GM15510 (cell line): ENCODE measurements at regions not wholly inside any gene's neighbourhood (a gene's known extent, or its start where the extent isn't known, plus 50 kb on each side); places are given as distances from the start of the nearest gene placed in this dataset.

Experiments
- POLR2A ChIP-seq: IDR thresholded peaks from 3 replicates; pipeline ENCODE4 v1.6.1; 2011; ENCODE audit warnings: borderline replicate concordance; ENCODE audit not compliant: insufficient read length; ENCODE audit errors: extremely low read depth

GRCh38 chr3:72593881-72594397 is 254.3 kb downstream of the SHQ1 start:
- no peak for TF ChIP-seq POLR2A

- TF ChIP-seq POLR2A, result no peak
These were observed 256.5 kb downstream of the SHQ1 start for GRCh38 chr3:72591522-72592421.

GRCh38 chr3:72590732-72591221 is 257.5 kb downstream of the SHQ1 start:
- no peak for TF ChIP-seq POLR2A

GRCh38 chr3:72587282-72587681 is 261.0 kb downstream of the SHQ1 start:
- TF ChIP-seq POLR2A, result no peak

- TF ChIP-seq POLR2A, result no peak
These were observed 261.6 kb downstream of the SHQ1 start for GRCh38 chr3:72586694-72587093.

GRCh38 chr3:72585966-72586365 is 262.3 kb downstream of the SHQ1 start:
- TF ChIP-seq POLR2A, result no peak

GRCh38 chr3:72584262-72584661 is 264.0 kb downstream of the SHQ1 start:
- TF ChIP-seq POLR2A, result no peak

GRCh38 chr3:72582963-72583362 is 265.3 kb downstream of the SHQ1 start:
- TF ChIP-seq POLR2A, result no peak

- no peak for TF ChIP-seq POLR2A
These were observed 265.9 kb downstream of the SHQ1 start for GRCh38 chr3:72582211-72582878.

- no peak for TF ChIP-seq POLR2A
These were observed 267.3 kb downstream of the SHQ1 start for GRCh38 chr3:72580900-72581299.

- no peak for TF ChIP-seq POLR2A
These were observed 267.9 kb downstream of the SHQ1 start for GRCh38 chr3:72580246-72580756.

GRCh38 chr3:72579581-72580245 is 268.5 kb downstream of the SHQ1 start:
- no peak for TF ChIP-seq POLR2A

GRCh38 chr3:72579191-72579580 is 269.1 kb downstream of the SHQ1 start:
- TF ChIP-seq POLR2A, result no peak

GRCh38 chr3:72577190-72577589 is 271.1 kb downstream of the SHQ1 start:
- no peak for TF ChIP-seq POLR2A

GRCh38 chr3:72576563-72576962 is 271.7 kb downstream of the SHQ1 start:
- no peak for TF ChIP-seq POLR2A
